Suprapubic skin (tissue), 3 donors: ENCODE measurements at regions not wholly inside any gene's neighbourhood (a gene's known extent, or its start where the extent isn't known, plus 50 kb on each side); places are given as distances from the start of the nearest gene placed in this dataset.

Experiments
- POLR2AphosphoS5 ChIP-seq, 3 donors: sonication (generic); formaldehyde crosslinking; IDR thresholded peaks; one replicate each; pipeline ENCODE4 v1.6.1; 2017; ENCODE audit warnings: antibody characterized with exemption in 3 of 3
- TF ChIP-seq, protein P1 (sequence below), 2 donors: fragments of 200-600 bp in 1 of 2; fragments of 450-650 bp in 1 of 2; sonication (generic) in 1 of 2; IDR thresholded peaks; one replicate each; pipeline ENCODE4 v1.5.1; 2016 to 2019; ENCODE audit warnings: antibody characterized with exemption in 2 of 2, mild to moderate bottlenecking in 1 of 2, moderate library complexity in 1 of 2

DNA sequence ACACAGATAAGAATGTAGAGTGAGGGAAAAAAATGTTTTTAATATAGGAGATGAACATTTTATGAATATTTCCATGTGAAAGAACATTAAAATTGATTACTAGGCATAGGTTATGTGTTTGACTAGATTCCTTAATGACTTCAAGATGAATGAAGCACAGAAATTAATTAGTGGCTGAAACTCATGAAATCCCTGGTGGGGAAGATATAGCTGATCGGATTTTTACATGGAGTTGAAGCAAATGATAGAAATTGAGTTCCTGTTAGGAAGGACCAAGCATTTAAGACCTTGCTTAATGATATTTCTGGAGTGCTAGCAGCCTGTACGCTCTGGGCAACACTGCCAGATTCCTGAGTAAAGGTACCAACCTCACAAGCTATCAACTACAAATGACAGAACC lies 68.9 kb upstream of the IVNS1ABP start:
- TF ChIP-seq, protein P1, sequence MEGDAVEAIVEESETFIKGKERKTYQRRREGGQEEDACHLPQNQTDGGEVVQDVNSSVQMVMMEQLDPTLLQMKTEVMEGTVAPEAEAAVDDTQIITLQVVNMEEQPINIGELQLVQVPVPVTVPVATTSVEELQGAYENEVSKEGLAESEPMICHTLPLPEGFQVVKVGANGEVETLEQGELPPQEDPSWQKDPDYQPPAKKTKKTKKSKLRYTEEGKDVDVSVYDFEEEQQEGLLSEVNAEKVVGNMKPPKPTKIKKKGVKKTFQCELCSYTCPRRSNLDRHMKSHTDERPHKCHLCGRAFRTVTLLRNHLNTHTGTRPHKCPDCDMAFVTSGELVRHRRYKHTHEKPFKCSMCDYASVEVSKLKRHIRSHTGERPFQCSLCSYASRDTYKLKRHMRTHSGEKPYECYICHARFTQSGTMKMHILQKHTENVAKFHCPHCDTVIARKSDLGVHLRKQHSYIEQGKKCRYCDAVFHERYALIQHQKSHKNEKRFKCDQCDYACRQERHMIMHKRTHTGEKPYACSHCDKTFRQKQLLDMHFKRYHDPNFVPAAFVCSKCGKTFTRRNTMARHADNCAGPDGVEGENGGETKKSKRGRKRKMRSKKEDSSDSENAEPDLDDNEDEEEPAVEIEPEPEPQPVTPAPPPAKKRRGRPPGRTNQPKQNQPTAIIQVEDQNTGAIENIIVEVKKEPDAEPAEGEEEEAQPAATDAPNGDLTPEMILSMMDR (IDR thresholded peaks at IDR 0.05) = no peak
- TF ChIP-seq POLR2AphosphoS5 (IDR thresholded peaks at IDR 0.05) = no peak
